Adrenal gland (tissue), 9 donors: ENCODE measurements at regions not wholly inside any gene's neighbourhood (a gene's known extent, or its start where the extent isn't known, plus 50 kb on each side); places are given as distances from the start of the nearest gene placed in this dataset.

Experiments used
- DNase-seq, 7 donors: peaks; one replicate each; pipeline ENCODE4 v3.0.0-alpha.2; 2019 to 2020
- H3K27ac ChIP-seq, 5 donors: fragments of 200-600 bp; sonication (generic) in 4 of 5; 1 replicate in 3 of 5; 2 replicates in 2 of 5; pipeline versions ENCODE4 v1.5.1 to v1.8.0; 2016 to 2020; ENCODE audit warnings: mild to moderate bottlenecking in 1 of 5
- H3K27me3 ChIP-seq: fragments of 200-600 bp; 2 replicates; pipeline ENCODE4 v1.8.0; 2021
- H3K36me3 ChIP-seq, 2 donors: fragments of 200-600 bp; replicated peaks in 1 of 2; 1 replicate in 1 of 2; 2 replicates in 1 of 2; pipeline versions ENCODE4 v1.5.1 to v1.8.0; 2018 to 2022
- H3K4me1 ChIP-seq, 2 donors: fragments of 200-600 bp; replicated peaks in 1 of 2; 1 replicate in 1 of 2; 2 replicates in 1 of 2; pipeline versions ENCODE4 v1.5.1 to v1.8.0; 2018 to 2021
- H3K4me3 ChIP-seq, 4 donors: fragments of 200-600 bp; sonication (generic) in 3 of 4; one replicate each; pipeline ENCODE4 v1.5.1; 2016 to 2018
- H3K9me3 ChIP-seq, 3 donors: fragments of 200-600 bp; sonication (generic) in 1 of 3; replicated peaks in 1 of 3; 1 replicate in 2 of 3; 2 replicates in 1 of 3; pipeline versions ENCODE4 v1.5.1 to v1.8.0; 2016 to 2021
- CTCF ChIP-seq, 6 experiments: fragments of 450-650 bp in 4 of 6; fragments of 200-600 bp in 2 of 6; sonication (generic) in 1 of 6; IDR thresholded peaks; 1 replicate in 5 of 6; 2 replicates in 1 of 6; pipeline versions ENCODE4 v1.5.1 to v1.8.0; 2016 to 2021; ENCODE audit warnings: antibody characterized with exemption in 6 of 6, mild to moderate bottlenecking in 2 of 6, moderate library complexity in 1 of 6
- POLR2A ChIP-seq, 2 donors: fragments of 450-650 bp; IDR thresholded peaks; one replicate each; pipeline ENCODE4 v1.6.1; 2017; ENCODE audit warnings: antibody characterized with exemption in 2 of 2, mild to moderate bottlenecking in 2 of 2, moderate library complexity in 1 of 2
- WGBS, 4 donors: extraction: QIAGEN DNeasy Blood & Tissue Kit in 2 of 4; methylation state at CpG; one replicate each; pipeline versions ENCODE4 v1.1.5 to v1.1.7; 2013 to 2017; 5-methylcytosine and 5-hydroxymethylcytosine counted together
- intact Hi-C, 2 donors: fragments of 100-400 bp; cut with DNase I; formaldehyde crosslinking; loops; one replicate each; pipeline versions ENCODE4 v1.14.1 to v1.15.0; 2022 to 2023
- donor health status: healthy with polysubstance abuse.
- donor health status: Bipolar disorder and iron deficiency.
- donor health status: DM: yes; HTN: yes; CAD: no.
- donor health status: DM: no; HTN: no; CAD: no.
- donor health status: DM: no; HTN: no; CAD: no.

- no peaks in the 10 kb centered on the region for H3K36me3 ChIP-seq
- H3K9me3 ChIP-seq, result no peaks in the 10 kb centered on the region
- no peak for TF ChIP-seq POLR2A (IDR thresholded peaks at IDR 0.05)
- no peak for TF ChIP-seq CTCF (IDR thresholded peaks at IDR 0.05)
- intact Hi-C loops, result no loop called here
- H3K4me3 ChIP-seq, result no peak overlapping the region
- H3K27me3 ChIP-seq, result no peaks in the 10 kb centered on the region
- no peak overlapping the region for H3K27ac ChIP-seq
- no peaks in the 10 kb centered on the region for H3K4me1 ChIP-seq
- no peak for DNase-seq
- 82 to 89% (median 86%) methylated on average over 3 of the region's 3 CpGs for WGBS, 4 donors
These were observed 382.4 kb downstream of the NNT start for GRCh38 chr5:43985411-43985810.

DNA sequence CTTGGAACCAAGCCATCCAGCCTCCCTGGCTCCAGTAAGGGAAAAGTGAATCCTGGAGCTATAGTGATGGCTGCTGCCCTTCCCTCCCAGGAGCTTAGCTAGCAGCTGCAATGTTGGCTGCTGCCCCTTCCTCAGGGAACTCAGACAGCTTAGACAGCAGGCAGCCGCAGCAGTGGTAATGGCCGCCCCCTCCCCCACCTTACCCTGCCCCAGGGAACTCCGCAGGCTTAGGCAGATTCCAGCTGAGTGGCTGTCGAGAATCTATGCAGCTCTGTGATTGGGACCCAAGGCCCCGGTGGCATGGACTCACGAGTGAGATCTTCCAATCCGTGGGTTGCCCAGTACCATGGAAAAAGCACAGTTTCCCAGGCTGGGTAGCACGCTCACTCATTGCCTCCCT lies 378.6 kb downstream of the NNT start:
- intact Hi-C loops, result no loop called here
- WGBS, 4 donors, result 76 to 100% (median 86%) methylated on average over 2 to 8 of the region's 8 CpGs
- no peak overlapping the region for H3K4me3 ChIP-seq

DNA sequence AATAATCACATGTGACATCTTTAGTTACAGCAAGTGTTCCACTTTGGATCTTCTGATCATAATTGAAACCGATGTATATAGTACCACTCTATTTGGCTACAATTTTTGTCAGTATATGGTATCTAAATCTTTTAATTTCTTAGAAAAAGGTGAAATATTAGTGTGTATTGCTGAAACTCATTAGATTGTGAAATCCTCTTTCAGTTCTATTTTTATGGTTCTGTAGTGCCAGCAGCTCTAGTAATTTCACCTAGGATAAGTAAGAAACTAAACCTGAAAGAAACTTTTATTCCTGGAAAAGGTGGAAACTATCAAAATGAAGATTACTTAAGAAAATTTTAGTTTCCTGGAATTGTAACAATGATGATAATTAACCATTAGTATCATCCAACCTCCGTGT lies 370.9 kb downstream of the NNT start:
- no peaks in the 10 kb centered on the region for H3K4me1 ChIP-seq
- TF ChIP-seq POLR2A (IDR thresholded peaks at IDR 0.05) (no peak), CTCF (IDR thresholded peaks at IDR 0.05) (no peak)
- H3K36me3 ChIP-seq, result no peaks in the 10 kb centered on the region
- WGBS, 4 donors, result 75 to 93% (median 84%) methylated on average over 2 of the region's 2 CpGs
- no peaks in the 10 kb centered on the region for H3K27me3 ChIP-seq
- no peak overlapping the region for H3K4me3 ChIP-seq
- intact Hi-C loops, result no loop called here
- DNase-seq, result no peak
- peaks cover 0 to 4% (median 0%) of the 10 kb centered on the region in 3 donors for H3K9me3 ChIP-seq
- H3K27ac ChIP-seq, result no peak overlapping the region

More for the DNA sequence above, 378.6 kb downstream of the NNT start:
- Histone ChIP-seq H3K4me1 (no peaks in the 10 kb centered on the region), H3K27ac (no peak overlapping the region), H3K36me3 (no peaks in the 10 kb centered on the region), H3K9me3 (peaks cover 0 to 4% (median 0%) of the 10 kb centered on the region in 3 donors), H3K27me3 (no peaks in the 10 kb centered on the region)
- TF ChIP-seq CTCF (IDR thresholded peaks at IDR 0.05), result no peak
- TF ChIP-seq POLR2A (IDR thresholded peaks at IDR 0.05), result no peak
- no peak for DNase-seq

GRCh38 chr5:43973318-43973717 lies 370.3 kb downstream of the NNT start:
- WGBS, 4 donors, result 84 to 90% (median 89%) methylated on average over 2 of the region's 2 CpGs
- intact Hi-C loops, result no loop called here

More at GRCh38 chr5:43973318-43973717, 370.3 kb downstream of the NNT start:
- peaks cover 0 to 4% (median 0%) of the 10 kb centered on the region in 3 donors for H3K9me3 ChIP-seq
- H3K27ac ChIP-seq, result no peak overlapping the region
- no peak overlapping the region for H3K4me3 ChIP-seq
- H3K36me3 ChIP-seq, result no peaks in the 10 kb centered on the region
- H3K27me3 ChIP-seq, result no peaks in the 10 kb centered on the region
- no peak for TF ChIP-seq POLR2A (IDR thresholded peaks at IDR 0.05)
- no peak for TF ChIP-seq CTCF (IDR thresholded peaks at IDR 0.05)
- no peaks in the 10 kb centered on the region for H3K4me1 ChIP-seq
- no peak for DNase-seq
